ENCODE measurements at regions not wholly inside any gene's neighbourhood (a gene's known extent, or its start where the extent isn't known, plus 50 kb on each side); places are given as distances from the start of the nearest gene placed in this dataset.

DNA sequence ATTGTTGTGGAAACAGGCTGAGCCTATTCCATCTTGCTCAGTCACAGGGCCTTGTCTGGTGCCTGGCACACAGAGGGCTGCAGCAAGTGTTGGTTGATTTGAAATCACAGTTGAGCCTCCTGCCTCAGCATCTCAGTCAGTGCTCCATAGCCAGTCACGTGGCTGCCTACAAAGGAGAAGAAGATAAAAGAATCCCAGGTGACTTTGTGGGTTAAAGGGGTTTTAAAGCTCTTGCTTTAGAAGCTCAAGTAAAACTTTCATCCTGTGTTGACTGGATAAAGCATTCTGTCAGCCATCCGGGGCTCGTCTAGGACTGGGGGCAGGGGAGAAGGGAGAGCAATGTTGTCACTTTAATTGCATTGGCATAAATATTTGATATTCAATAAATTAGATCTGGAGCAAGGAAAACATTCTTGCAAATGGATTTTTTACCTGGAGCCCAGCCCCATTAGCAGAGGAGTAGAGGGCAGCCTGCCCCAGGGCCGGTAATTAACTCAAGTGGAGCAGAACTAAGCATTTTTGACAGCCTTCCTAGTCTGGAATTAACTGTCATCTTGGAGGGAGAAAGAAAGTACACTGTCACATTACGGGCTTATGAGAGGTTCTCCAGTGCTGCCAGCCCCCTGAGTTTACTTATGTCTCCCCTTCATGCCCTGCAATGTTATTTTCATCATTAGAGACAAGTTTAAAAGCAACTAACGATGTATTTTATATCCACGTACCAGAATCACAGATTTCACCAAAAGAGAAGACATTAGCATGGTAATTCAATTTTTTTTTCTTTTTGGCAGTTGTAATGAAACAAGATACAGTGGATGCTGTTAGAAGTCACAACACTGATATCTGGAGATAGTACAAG, 71.7 kb upstream of the GTSF1L start:
- TF ChIP-seq EZH2phosphoT487 (IDR thresholded peaks at IDR 0.05; ENCODE audit: low read depth, severe bottlenecking, unreplicated experiment) (no peak), EZH2 (IDR thresholded peaks at IDR 0.05; ENCODE audit: borderline replicate concordance) (no peak)
- TF ChIP-seq, protein P1, sequence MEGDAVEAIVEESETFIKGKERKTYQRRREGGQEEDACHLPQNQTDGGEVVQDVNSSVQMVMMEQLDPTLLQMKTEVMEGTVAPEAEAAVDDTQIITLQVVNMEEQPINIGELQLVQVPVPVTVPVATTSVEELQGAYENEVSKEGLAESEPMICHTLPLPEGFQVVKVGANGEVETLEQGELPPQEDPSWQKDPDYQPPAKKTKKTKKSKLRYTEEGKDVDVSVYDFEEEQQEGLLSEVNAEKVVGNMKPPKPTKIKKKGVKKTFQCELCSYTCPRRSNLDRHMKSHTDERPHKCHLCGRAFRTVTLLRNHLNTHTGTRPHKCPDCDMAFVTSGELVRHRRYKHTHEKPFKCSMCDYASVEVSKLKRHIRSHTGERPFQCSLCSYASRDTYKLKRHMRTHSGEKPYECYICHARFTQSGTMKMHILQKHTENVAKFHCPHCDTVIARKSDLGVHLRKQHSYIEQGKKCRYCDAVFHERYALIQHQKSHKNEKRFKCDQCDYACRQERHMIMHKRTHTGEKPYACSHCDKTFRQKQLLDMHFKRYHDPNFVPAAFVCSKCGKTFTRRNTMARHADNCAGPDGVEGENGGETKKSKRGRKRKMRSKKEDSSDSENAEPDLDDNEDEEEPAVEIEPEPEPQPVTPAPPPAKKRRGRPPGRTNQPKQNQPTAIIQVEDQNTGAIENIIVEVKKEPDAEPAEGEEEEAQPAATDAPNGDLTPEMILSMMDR (IDR thresholded peaks at IDR 0.05; ENCODE audit: poor library complexity): no peak
